Thymus (tissue), 11 donors: ENCODE measurements at regions not wholly inside any gene's neighbourhood (a gene's known extent, or its start where the extent isn't known, plus 50 kb on each side); places are given as distances from the start of the nearest gene placed in this dataset.

Experiments used
- DNase-seq, 9 donors: peaks; one replicate each; pipeline ENCODE4 v3.0.0-alpha.2; 2013; ENCODE audit warnings: low spot score in 9 of 9, low read depth in 6 of 9, missing footprints in 1 of 9
- H3K27ac ChIP-seq, 2 donors: one replicate each; pipeline ENCODE4 v1.5.1; 2013; ENCODE audit warnings: control low read depth in 1 of 2, low read depth in 1 of 2, low read length in 1 of 2, mild to moderate bottlenecking in 1 of 2, moderate library complexity in 1 of 2
- H3K27me3 ChIP-seq, 2 donors: one replicate each; pipeline ENCODE4 v1.5.1; 2013; ENCODE audit warnings: low read length in 1 of 2; ENCODE audit not compliant: control insufficient read depth in 2 of 2, insufficient read depth in 1 of 2
- H3K36me3 ChIP-seq, 2 donors: one replicate each; pipeline ENCODE4 v1.5.1; 2013; ENCODE audit warnings: low read length in 1 of 2, mild to moderate bottlenecking in 1 of 2, moderate library complexity in 1 of 2; ENCODE audit not compliant: control insufficient read depth in 2 of 2, insufficient read depth in 2 of 2
- H3K4me1 ChIP-seq, 2 donors: one replicate each; pipeline ENCODE4 v1.5.1; 2013; ENCODE audit warnings: low read length in 2 of 2; ENCODE audit not compliant: control insufficient read depth in 2 of 2, insufficient read depth in 2 of 2
- H3K4me3 ChIP-seq, 2 donors: one replicate each; pipeline ENCODE4 v1.5.1; 2013; ENCODE audit warnings: low read length in 2 of 2, control low read depth in 1 of 2, mild to moderate bottlenecking in 1 of 2
- H3K9me3 ChIP-seq, 2 donors: one replicate each; pipeline ENCODE4 v1.5.1; 2013; ENCODE audit warnings: low read length in 1 of 2, mild to moderate bottlenecking in 1 of 2; ENCODE audit not compliant: control insufficient read depth in 2 of 2, insufficient read depth in 1 of 2
- WGBS: extraction: QIAGEN DNeasy Blood & Tissue Kit; methylation state at CpG from one replicate; pipeline ENCODE4 v1.1.7; 2013; 5-methylcytosine and 5-hydroxymethylcytosine counted together
- donor health status: healthy.

GRCh38 chr2:181364492-181365170 is 92.6 kb upstream of the ITGA4 start:
- no peak overlapping the region for H3K4me3 ChIP-seq
- no peaks in the 10 kb centered on the region for H3K4me1 ChIP-seq

DNA sequence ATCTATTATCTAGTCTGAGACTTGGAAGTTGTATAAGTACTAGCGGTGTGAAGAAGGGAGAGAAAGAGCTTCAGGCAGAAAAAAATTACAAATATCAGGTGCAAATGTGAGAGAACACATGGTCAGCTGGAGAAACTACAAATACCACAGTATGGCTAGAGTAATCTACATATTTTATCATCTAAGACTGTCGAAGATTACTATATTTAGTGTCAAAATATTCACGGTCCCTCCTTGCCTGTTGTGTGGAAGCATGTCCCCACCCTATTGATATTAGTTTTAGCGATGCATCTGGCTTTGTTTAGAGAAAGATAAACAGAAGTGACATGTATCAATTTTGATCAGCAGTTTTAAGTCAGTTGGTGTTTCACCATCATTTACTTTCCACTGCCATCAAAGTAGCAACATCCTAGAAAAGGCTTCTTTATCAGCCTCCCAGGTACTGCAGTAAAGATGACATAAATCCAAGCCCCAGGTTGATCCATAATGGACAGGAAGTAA is 90.5 kb upstream of the ITGA4 start:
- Histone ChIP-seq H3K4me1 (peaks cover 5 to 7% of the 10 kb centered on the region in 2 donors), H3K27ac (no peak overlapping the region), H3K36me3 (peaks cover 0 to 5% of the 10 kb centered on the region in 2 donors), H3K27me3 (no peaks in the 10 kb centered on the region), H3K4me3 (no peak overlapping the region), H3K9me3 (no peaks in the 10 kb centered on the region)
- 97% methylated on average over 4 of the region's 4 CpGs for WGBS
- no peak for DNase-seq

More at GRCh38 chr2:181364492-181365170, 92.6 kb upstream of the ITGA4 start:
- 97% methylated on average over 8 of the region's 8 CpGs for WGBS
- Histone ChIP-seq H3K36me3 (peaks cover 0 to 5% of the 10 kb centered on the region in 2 donors), H3K27ac (no peak overlapping the region), H3K27me3 (no peaks in the 10 kb centered on the region), H3K9me3 (no peaks in the 10 kb centered on the region)
- no peak for DNase-seq

DNA sequence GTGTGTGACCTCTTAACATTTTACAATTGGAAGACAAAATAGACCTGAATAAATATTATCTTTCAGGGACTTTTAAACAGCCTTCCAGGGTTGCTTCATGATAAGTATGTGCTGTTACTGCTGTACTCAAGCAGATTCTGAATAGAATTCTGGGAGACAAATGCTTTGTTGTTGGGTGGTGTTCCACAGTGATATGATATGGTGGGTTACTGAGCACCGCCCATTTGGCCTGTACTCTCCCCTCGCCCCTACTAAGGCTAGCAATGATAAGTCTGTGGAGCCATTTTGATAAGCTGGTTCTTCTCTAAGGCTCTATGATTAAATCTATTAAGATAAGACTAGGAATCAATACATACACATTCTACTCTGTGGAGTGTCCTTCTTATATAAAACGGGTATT is 89.8 kb upstream of the ITGA4 start:
- 96% methylated on average over 3 of the region's 3 CpGs for WGBS
- DNase-seq: no peak
- H3K27ac ChIP-seq: no peak overlapping the region
- H3K36me3 ChIP-seq: peaks cover 0 to 5% of the 10 kb centered on the region in 2 donors
- peaks cover 7 to 12% of the 10 kb centered on the region in 2 donors for H3K4me1 ChIP-seq
- H3K27me3 ChIP-seq: no peaks in the 10 kb centered on the region
- no peak overlapping the region for H3K4me3 ChIP-seq
- no peaks in the 10 kb centered on the region for H3K9me3 ChIP-seq

DNA sequence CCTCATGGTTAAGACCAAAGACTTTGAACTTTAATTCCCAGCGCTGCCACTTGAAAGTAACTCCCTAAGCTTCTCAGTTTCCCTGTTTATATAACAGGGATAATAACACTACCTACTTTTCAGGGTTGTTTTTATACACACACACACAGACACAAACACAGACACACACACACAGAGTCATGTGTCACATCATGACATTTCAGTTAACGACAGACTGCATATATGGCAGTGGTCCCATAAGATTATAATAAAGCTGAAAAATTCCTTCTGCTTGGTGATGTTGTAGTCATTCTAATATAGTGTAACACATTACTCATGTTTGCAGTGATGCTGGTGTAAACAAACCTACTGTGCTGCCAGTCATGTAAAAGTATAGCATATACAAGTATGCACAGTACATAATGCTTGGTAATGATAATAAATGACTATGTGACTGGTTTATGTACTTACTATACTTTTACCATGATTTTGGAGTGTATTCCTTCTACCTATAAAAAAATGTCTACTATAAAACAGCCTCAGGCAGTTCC is 89.2 kb upstream of the ITGA4 start:
- peaks cover 0 to 3% of the 10 kb centered on the region in 2 donors for H3K36me3 ChIP-seq
- H3K27me3 ChIP-seq: no peaks in the 10 kb centered on the region
- H3K4me3 ChIP-seq: no peak overlapping the region
- no peak for DNase-seq
- no peaks in the 10 kb centered on the region for H3K9me3 ChIP-seq
- WGBS: 96% methylated on average over 2 of the region's 2 CpGs
- no peak overlapping the region for H3K27ac ChIP-seq
- peaks cover 10 to 18% of the 10 kb centered on the region in 2 donors for H3K4me1 ChIP-seq

- no peak overlapping the region for H3K4me3 ChIP-seq
- H3K27ac ChIP-seq: no peak overlapping the region
- H3K27me3 ChIP-seq: no peaks in the 10 kb centered on the region
- DNase-seq: no peak
- H3K4me1 ChIP-seq: peaks cover 10 to 24% of the 10 kb centered on the region in 2 donors
- WGBS: 66% methylated on average over 3 of the region's 3 CpGs
- H3K36me3 ChIP-seq: no peaks in the 10 kb centered on the region
- H3K9me3 ChIP-seq: no peaks in the 10 kb centered on the region
These were observed 87.1 kb upstream of the ITGA4 start for GRCh38 chr2:181370126-181370525.

GRCh38 chr2:181371195-181371594 is 86.0 kb upstream of the ITGA4 start:
- Histone ChIP-seq H3K36me3 (no peaks in the 10 kb centered on the region), H3K9me3 (no peaks in the 10 kb centered on the region), H3K27ac (no peak overlapping the region), H3K4me1 (peaks cover 10 to 26% of the 10 kb centered on the region in 2 donors), H3K4me3 (no peak overlapping the region), H3K27me3 (no peaks in the 10 kb centered on the region)
- WGBS: 96% methylated on average over 2 of the region's 2 CpGs
- peak in 1 of 9 donors; percentile 27 for DNase-seq

DNA sequence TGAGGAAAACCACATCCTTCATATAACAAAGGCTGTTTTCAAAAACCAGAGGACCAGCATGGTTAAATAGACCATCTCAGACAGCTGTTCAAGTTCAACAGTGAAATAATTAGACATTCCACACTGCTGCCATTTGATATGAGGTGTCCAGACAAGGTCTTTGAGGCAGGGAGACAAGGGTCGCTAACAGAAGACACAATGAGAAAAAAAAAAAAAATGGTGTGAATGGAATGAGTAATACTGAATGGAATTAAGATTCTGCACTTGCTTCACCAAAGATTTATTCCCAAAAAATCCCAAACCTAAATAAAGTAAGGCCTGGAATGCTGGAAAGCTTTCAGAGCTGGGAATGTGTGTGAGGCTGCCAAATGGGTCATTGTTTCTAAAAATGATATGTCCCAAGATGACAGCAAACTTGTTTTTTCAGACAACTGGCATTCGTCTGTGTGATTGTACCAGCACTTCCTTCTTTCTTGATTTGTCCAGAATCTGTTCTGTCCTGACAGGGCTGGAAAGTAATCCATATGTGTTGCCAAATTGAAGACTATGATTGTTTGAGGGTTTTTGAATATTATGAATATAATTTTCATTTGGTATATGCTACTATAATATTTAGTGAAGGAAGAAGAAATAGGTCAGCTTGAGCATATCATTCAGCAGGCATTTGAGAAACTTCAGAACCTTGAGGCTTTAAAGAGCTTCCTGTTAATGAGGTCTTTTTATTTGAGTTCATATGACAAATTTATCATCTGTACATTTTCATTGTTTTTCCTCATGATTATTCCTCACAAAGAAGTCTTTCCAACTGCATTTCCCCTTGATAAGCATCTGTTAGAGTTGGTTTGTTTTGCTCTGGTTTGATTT is 85.2 kb upstream of the ITGA4 start:
- Histone ChIP-seq H3K27ac (no peak overlapping the region), H3K4me1 (peaks cover 10 to 30% of the 10 kb centered on the region in 2 donors), H3K4me3 (no peak overlapping the region), H3K27me3 (no peaks in the 10 kb centered on the region), H3K36me3 (peaks cover 0 to 3% of the 10 kb centered on the region in 2 donors), H3K9me3 (peaks cover 0 to 3% of the 10 kb centered on the region in 2 donors)
- WGBS: 61% methylated on average over 2 of the region's 2 CpGs
- DNase-seq: peak in 1 of 9 donors; percentile 51

GRCh38 chr2:181372646-181373040 is 84.5 kb upstream of the ITGA4 start:
- DNase-seq: no peak
- Histone ChIP-seq H3K9me3 (peaks cover 0 to 3% of the 10 kb centered on the region in 2 donors), H3K27ac (peak overlapping the region in 1 of 2 donors; percentile 21), H3K36me3 (peaks cover 0 to 3% of the 10 kb centered on the region in 2 donors), H3K27me3 (no peaks in the 10 kb centered on the region), H3K4me3 (no peak overlapping the region), H3K4me1 (peaks cover 10 to 30% of the 10 kb centered on the region in 2 donors)
- 76% methylated on average over 3 of the region's 3 CpGs for WGBS
